HG03342 (cell line): ENCODE measurements at regions not wholly inside any gene's neighbourhood (a gene's known extent, or its start where the extent isn't known, plus 50 kb on each side); places are given as distances from the start of the nearest gene placed in this dataset.
A peak's percentile ranks its signal among the peaks of the same experiment; 100 is the strongest.
"Not testable (repeated sequence)": the region's sequence is repeated elsewhere in the genome, so short reads cannot be mapped to it uniquely, and the experiment has no call there.

Experiments
- ATAC-seq: cut with Tn5 transposase; IDR thresholded peaks from one replicate; pipeline ENCODE4 v1.9.1; 2021; ENCODE audit warnings: mild to moderate bottlenecking, moderate library complexity; ENCODE audit not compliant: unreplicated experiment

DNA sequence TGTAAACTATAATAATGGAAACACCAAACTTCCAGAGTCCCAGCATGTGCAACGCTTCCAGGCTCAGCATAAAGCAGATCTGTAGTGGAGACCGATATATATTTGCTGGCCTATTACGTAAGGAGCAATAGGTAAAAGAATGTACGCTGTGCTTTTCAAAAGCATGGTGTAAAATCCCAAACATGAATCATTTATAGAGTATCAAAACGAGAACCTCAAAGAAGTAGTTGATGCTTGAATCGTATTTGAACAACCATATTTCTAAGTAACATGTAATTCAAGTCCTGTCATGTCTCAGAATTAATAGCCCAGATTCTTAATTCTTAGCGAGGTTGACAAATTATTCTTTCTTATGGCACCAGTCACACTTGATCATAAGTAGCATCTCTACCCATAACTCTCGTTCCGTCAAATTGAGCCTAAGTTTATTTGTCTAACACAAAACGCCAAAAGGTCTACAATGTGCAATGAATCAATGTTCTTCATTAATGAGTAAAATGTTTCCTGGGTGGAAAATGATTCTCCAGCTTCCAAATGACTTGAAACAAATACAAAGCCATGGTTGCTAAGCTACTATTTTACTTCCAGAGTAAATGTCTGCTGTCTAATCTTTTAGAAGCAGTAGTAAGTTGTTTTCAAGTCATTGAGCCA, 811.5 kb upstream of the FRG1 start:
- ATAC-seq, result no peak

DNA sequence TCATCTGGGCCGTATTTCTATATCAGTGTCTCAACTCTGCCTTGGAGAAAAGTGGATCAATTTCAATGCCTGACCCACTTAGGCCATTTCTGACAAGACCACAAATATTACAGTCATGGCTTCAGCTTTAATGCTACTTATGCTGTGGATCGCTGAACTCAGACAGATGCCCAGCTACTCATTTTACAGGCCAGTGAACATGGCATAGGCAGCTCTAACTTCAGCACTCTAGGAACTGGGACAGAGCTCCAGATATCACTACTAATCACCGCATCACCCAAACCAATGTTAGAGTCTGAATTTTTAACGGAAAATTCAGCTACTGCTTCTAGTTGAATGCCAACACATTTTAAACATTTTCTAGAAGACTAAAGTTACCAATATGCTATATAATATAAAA, 809.6 kb upstream of the FRG1 start:
- no peak for ATAC-seq

DNA sequence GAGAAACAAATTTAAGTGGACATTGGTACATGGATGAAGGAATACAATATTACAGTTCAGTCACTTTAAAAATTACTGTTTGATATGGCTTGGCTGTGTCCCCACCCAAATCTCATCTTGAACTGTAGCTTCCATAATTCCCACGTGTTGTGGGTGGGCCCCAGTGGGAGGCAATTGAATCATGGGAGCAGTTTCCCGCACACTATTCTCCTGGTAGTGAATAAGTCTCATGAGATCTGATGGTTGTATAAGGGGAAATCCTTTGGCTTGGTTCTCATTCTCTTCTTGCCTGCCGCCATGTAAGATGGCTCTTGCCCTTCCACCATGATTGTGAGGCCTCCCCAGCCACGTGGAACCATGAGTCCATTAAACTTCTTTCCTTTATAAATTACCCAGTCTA, 804.2 kb upstream of the FRG1 start:
- ATAC-seq, result no peak

DNA sequence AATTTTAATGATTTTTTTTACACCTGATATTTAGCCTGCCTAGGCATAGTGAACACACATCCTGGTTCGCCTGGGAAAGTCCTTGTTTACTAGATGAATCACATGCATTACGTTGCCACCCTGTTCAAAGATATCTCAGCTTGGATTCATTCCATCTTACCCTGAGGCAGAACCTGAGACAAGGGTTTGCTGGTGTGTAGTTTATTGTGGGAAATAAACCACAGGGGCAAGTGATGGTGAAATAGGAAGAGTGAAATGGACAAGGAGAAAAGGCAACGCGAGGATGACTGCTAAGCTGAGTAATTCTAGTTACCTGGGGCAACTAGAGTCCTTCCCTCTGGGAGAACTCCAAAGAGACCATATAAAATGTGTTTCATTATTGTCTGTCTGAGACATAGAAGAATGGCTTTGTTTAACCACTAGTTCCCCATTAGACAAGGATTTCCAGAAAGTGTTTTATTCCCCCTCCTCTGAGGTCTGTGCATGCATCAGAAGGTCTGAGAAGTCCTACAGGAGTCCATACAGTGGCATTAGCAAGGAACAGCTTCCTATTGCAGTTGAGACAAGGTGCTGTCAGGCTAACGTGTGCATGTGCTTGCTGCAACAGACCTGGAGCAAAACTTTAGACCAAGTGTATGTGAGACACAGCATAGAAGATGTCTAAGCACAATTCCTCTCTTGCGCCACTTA, 797.3 kb upstream of the FRG1 start:
- ATAC-seq, result no peak

DNA sequence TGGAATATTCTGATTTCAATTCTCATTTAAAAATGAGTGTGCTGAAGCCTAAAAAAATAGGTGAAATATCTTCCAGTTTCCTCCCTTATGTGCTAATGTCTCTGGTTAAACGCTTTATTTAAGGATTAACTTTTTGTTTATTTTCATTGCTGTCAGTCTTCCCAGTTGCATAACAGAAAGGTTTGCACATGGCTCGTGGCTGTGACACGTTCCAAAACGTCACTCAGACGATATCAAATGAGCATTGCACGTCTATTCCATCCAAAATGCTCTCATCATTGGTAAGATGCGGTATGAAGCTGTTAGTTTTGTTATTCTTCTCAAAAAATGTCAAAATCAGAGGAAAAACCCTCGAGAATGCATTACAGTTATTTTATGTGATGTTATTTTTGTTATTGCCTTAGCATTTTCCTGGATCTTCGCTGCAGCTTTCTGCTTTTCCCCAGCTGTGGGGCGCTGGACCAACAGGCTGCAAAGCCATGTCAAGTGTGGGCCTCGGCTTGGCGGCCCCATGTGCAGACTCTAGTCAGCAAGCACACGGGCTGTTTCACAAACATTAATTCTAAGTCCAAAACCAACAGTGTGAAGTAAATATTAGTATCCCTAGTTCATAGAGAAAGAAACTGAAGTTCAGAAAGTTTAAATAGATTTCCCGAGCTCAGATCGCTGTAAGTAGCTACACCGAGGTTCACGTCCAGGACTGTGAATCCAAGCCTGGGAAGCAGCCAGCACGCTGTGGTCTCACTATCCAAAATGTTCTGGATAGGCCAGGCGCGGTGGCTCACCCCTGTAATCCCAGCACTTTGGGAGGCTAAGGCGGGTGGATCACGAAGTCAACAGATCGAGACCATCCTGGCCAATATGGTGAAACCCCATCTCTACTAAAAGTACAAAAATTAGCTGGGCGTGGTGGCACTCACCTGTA, 793.4 kb upstream of the FRG1 start:
- no peak for ATAC-seq

DNA sequence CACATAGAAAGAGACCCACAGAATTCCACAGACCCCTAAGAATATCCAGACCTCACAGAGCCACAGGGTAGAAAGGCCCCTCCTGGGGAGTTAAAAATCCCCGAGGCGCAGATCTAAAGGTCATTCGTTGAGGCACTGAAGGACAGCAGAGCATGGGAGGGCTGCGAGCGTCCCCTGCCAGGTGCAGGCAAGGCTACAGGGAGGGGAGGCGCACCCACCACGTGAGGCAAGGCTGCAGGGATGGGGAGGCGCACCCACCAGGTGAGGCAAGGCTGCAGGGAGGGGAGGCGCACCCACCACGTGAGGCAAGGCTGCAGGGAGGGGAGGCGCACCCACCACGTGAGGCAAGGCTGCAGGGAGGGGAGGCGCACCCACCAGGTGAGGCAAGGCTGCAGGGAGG, 785.6 kb upstream of the FRG1 start:
- ATAC-seq, result not testable (repeated sequence)

DNA sequence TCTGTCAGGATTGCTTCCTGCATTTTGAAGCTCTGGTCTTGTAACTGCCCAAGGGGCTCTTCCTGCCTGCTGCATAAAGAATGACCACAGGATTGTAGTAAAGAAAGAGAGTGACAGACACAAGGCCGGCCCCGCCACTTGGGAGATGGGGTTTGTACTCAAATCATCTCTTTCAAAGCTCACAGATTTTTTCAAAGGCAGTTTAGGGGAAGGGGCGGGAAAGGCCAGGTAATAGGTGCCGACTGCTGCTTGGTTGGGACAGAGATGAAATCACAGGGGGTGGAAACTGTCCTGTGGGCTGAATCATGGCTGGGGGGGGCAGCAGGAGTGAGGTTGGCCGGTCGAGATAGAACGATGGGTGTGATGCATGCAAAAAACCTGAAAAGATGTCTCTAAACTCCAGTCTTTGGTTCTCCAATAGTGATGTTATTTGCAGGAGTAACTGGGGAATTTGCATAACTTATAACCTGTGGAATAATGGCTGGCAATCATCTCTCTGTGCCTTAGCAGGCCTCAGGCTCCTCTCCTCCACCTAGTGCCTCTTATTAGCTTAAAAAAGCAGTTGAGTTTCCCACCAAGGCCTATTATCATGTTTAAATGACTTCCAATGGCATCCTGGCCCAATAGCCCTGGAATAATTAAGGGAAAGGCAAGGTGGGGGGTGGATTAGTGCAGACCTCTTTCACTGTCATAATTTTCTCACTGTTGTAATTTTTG, 778.4 kb upstream of the FRG1 start:
- no peak for ATAC-seq

DNA sequence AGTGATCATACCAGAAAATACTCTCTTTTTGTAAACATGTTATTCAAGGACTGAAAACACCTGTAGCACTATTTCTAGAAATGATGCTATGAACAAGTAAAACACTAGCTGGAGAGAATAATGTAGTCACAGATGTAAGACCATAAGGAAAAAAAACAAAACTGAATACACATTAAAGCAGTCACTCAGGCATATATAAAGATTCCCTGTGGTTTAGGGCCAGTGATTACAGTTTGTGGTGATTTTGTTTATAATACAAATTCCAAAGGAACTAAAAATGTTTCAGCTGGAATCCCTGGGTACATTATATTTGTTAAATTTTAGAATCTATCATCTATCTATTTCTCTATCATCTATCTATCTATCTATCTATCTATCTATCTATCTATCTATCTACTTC, 777.8 kb upstream of the FRG1 start:
- ATAC-seq, result no peak

DNA sequence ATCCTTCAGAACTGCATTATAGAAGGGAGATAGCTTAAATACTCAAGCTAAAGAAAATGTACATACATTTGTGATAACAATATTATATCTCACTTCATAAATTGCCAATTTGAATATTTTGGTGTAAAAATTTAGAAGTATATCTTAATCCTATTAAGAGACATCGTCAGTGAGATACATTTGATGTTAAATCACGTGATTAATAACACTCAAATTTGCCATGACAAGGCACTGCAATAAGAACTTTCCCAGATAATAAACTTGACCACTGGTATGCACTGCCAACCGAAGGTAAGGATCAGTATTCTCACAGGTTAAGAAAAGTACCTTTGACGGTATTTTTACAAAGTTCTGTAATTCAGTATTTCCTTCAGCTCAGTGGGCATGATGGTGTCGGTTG, 764.7 kb upstream of the FRG1 start:
- no peak for ATAC-seq

DNA sequence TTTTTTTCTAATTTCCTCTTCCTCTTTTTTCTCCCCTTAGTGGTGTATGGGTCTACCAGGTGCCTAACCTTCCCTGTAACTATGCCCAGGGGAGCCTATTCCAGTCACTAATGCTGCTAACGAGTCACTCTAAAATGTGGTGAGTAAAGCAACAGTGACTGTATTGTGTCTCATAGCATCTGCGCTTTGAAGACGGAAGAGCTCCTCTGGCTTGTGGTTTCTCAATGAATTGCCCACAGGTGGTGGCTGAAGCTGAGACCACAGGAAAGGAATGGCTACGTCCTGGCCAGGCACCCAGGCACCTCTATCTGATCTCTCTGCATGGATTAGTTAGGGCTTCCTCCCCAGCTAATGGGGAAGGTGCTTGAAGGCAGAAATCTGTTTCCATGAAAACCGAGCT, 763.5 kb upstream of the FRG1 start:
- no peak for ATAC-seq

DNA sequence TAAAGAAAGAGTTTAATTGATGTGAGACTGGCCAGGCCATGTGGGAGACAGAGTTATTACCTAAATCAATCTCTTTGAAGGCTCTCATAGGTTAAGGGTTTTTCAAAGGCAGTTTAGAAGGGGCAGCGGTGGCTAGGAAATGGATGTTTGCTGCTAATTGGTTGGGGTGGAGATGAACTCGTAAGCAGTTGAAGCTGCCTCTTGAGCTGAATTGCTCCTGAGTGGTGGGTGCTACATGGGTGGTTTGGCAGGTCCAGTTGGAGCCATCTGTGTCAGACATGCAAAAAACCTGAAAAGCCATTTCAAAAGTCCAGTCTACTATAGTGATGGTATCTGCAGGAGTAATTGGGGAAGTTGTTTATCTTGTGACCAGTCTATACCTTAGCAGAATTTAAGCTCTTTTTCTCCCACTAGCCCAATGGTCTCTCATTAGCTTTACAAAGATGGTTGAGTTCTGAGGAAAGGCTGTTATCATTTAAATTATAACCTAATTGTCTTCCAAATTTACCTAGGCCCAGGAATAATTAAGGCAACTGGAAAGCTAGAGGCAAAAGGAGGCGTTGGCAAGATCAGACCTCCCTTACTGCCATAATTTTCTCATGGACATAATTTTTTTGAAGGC, 762.4 kb upstream of the FRG1 start:
- no peak for ATAC-seq

DNA sequence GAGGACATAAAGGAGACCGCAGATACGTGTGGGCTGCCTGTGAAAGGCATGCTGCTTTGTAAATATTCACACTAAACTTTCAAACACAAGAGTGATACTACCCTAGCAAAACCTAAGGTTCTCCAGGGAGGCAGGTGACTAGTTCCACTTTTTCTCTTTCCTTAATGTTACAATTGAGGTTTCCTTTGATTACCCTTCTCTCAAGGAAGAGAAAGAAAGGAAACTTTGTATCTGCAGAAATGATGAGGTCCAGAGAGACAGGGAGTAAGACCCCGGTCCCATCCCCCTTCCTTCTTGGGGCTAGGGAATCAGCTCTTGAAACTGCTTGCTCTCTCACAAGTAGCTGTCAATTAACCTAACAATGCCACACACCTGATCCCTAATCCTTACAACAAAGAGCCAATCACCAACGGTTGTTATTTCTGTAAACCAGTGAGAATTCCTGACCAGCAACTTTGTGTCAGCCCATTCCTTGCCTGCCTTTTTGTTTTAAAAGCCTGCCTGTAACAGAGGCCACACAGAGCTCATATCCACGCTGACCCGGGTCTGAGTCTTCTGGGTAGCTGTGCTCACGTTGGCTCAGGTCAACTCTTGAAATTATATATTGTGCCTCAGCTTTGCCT, 754.8 kb upstream of the FRG1 start:
- no peak for ATAC-seq

DNA sequence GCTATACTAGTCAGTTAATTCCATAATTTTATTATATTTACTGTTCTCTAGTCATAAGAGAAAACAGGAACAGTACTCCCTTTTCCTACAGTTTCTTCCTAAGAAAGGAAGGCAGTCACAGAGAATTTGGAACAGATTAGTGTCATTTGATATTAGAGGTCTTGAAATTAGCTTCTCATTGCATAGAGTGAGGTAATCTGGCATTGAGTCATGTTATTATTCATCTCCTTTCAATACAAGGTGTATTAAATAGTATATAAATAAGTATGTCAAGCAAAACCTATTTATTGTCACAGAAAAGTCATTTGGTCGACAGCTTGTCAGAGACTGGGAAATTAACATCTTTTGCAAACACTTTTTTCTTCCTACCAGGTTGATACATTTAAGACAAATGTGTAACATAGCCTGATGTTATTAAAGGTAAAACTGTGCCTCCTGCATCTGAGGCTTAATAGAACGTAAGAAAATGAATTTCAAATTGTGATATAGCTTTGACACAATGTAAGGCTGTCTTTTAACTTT, 753.1 kb upstream of the FRG1 start:
- ATAC-seq, result no peak

DNA sequence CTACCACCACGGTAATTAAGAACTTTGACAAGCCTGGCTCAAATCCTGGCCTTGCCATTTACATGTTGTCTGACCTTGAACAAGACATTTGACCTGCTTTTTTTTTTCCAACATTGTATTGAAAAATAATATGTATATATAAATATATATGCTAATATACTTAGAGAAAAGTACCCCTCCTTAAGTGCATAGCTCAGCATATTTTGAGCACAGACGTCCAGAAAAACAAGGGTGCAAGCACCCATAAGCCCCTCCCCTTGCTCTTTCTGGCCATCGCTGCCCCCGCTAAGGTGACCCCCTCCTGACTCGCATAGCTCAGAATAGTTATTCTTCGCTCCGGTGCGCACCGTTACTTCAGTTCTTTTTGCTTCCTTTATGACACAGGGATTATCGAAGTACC, 742.0 kb upstream of the FRG1 start:
- ATAC-seq, result no peak

DNA sequence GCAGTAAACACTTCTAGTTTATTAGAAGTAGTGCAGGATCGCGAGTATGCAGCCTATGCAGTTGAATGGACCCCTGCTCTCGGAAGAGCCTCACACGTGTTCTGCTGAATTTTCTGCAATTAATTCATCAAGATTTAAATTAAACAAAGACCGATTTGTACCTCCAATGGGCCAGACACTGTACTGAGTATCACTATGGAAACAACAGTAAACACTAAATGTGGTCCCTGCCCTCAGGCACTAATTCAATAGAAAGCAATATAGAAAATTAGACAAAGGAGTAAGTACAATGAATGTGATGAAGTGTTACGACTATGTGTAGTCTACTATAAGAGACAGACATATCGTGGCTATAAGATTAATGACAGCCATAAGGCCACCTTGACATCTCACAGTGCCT, 740.3 kb upstream of the FRG1 start:
- ATAC-seq, result no peak

DNA sequence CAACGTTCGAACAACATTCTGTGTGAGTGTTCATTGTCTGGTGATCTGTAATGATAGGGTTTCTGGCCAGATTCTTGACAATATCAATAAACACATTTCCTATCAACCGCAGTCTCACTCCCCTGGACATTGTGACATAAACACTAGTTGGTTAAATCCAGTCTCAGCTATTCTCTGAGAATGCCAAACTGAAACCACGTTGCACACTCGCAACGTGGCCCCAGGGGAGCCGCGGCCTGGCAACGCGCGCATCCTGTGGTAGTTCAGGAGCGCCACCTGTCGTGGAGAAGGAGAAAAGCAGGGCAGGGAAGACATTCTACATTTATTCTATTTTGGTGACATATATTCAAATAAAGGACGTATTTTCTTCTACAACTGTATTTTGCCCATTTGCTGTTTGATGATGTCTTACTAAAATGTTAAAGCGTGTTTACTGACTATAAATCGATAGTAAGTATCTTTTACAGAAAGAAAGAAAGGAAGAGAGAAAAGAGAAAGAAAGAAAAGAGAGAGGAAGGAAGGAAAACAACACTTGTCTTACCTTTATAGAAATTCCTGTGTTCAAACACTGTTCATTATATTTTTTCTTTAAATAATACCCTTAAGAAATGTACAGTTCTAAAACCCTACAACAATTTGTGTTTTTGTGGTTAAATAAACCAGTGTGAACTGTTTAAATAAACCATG, 738.3 kb upstream of the FRG1 start:
- ATAC-seq, result peak; percentile 82

DNA sequence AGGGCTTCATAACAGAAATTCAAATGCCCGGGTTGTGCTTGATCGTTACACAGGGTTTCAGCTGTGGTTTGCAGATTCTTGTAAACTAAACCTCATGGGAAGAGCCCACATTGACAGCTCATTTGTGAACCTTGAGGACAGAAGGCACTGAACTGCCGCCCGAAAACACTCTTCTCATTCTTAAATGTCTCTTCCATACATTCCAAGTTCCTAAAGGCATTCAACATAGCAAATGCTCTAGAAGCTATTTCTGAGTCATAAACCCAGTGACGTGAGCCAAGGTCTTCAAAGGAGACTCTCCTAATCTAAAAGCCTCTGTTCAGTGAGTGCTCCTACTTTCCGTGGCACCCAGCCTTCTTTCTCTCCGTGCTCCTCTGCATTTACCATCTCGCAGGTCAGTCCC, 737.8 kb upstream of the FRG1 start:
- no peak for ATAC-seq

DNA sequence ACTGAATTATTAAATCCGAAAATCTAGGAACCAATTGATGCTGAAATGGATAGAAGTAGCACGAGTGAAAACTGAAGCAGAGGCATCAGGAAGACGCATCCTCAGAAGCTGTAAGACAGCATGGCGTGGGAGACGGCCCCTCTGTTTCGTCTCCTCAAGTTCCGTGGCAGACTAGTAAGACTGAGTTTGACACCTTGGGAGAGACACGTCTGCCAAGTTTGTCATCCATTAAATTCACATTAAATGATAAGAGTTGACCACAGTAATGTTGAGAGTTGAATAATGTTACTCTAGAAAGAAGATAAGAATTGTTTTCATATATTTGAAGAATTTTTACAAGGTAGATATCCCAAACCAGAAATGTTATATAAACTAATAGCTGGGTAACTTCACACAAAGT, 736.1 kb upstream of the FRG1 start:
- ATAC-seq, result no peak

DNA sequence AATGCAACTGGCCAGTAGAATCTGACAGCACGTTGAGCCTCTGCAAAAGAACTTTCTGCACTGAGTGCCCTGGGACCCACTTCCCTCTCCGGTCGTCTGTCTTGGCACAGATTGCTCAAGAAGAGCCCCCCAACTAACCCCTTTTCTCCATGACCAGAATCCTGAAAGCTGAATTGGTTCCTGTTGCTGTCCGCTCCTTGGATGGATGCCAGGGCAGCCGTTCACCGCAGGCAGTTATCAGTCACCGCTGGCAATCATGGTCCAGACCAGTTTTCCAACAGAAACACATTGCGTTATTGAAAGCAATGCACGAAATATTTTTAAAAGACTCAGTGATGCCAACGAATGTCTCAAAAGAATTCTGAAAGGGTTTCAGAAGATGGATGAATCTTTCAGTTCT, 733.7 kb upstream of the FRG1 start:
- no peak for ATAC-seq

DNA sequence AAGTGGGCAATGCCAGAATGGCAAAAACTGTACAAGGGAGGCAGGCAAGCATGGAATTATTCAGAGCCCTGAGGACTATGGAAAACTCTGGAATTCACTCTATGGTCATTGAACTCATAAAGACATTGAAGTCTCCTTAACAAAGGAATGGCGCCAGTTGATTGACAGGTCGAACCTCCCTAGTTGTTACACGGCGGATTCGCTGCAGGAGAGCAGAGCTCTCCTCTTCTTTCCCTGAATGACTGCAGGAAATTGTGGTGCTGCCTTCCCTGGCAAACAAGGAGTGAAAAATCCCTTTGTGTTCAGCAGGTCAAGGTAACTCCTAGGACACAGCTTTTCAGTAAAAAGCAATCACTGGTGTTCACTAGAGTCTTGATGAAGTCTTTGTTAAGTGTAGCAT, 732.8 kb upstream of the FRG1 start:
- ATAC-seq, result no peak
